ENCODE measurements at regions not wholly inside any gene's neighbourhood (a gene's known extent, or its start where the extent isn't known, plus 50 kb on each side); places are given as distances from the start of the nearest gene placed in this dataset.

GRCh38 chr14:87046960-87047359 is 946.0 kb downstream of the GALC start (continued):
- no peak for TF ChIP-seq REST (IDR thresholded peaks at IDR 0.05; ENCODE audit: unreplicated experiment)
- no peak for TF ChIP-seq EZH2phosphoT487 (IDR thresholded peaks at IDR 0.05; ENCODE audit: unreplicated experiment)
- TF ChIP-seq ETS1 (IDR thresholded peaks at IDR 0.05), result no peak
- TF ChIP-seq POLR2AphosphoS5 (IDR thresholded peaks at IDR 0.05; ENCODE audit: low read depth), result no peak
- TF ChIP-seq NANOG (IDR thresholded peaks at IDR 0.05; ENCODE audit: borderline replicate concordance), result no peak
- TF ChIP-seq EZH2 (IDR thresholded peaks at IDR 0.05; ENCODE audit: low read depth, unreplicated experiment), result no peak
- TF ChIP-seq ZNF331 (CRISPR knock-in tag; IDR thresholded peaks at IDR 0.05; ENCODE audit: low read depth), result no peak

- no peak overlapping the region for H3K4me3 Mint-ChIP-seq
- Histone ChIP-seq H3K4me3 (no peak overlapping the region), H3K9me2 (ENCODE audit: insufficient read depth) (no peaks in the 10 kb centered on the region), H2AFZ (no peak overlapping the region), H4K20me1 (replicated peaks; ENCODE audit: insufficient read depth) (no peaks in the 10 kb centered on the region), H3K36me3 (ENCODE audit: insufficient read depth) (no peaks in the 10 kb centered on the region), H3K4me1 (ENCODE audit: insufficient read depth) (no peaks in the 10 kb centered on the region), H3K27ac (ENCODE audit: low read depth) (no peak overlapping the region), H3F3A (replicated peaks; ENCODE audit: low read depth) (no peaks in the 10 kb centered on the region), H3K79me2 (replicated peaks; ENCODE audit: insufficient read depth) (no peaks in the 10 kb centered on the region), H3K4me2 (no peak overlapping the region), H3K27me3 (ENCODE audit: insufficient read depth) (no peaks in the 10 kb centered on the region)
- peaks cover 3% of the 10 kb centered on the region; the same call in 1 of the 3 replicates for H3K4me1 Mint-ChIP-seq
- no peak overlapping the region for H3K27ac Mint-ChIP-seq
- no peak for TF ChIP-seq EZH2 (IDR thresholded peaks at IDR 0.05; ENCODE audit: low read depth, unreplicated experiment)
- no peak for DNase-seq (ENCODE audit: low spot score)
- no peaks in the 10 kb centered on the region for H3K36me3 Mint-ChIP-seq (ENCODE audit: low read depth)
- no peak for ATAC-seq
- no peaks in the 10 kb centered on the region for H3K9me3 Mint-ChIP-seq
- peaks cover 1% of the 10 kb centered on the region for H3K27me3 Mint-ChIP-seq (ENCODE audit: insufficient read depth, low read depth, poor library complexity)
Measured at GRCh38 chr14:87045956-87046355, 947.0 kb downstream of the GALC start.

- no peaks in the 10 kb centered on the region for H3K27me3 ChIP-seq (ENCODE audit: insufficient read depth)
- Mint-ChIP-seq H3K27ac (no peak overlapping the region), H3K9me3 (no peaks in the 10 kb centered on the region), H3K4me3 (no peak overlapping the region), H3K27me3 (ENCODE audit: insufficient read depth, low read depth, poor library complexity) (peaks cover 1% of the 10 kb centered on the region), H3K36me3 (ENCODE audit: low read depth) (no peaks in the 10 kb centered on the region), H3K4me1 (peaks cover 3% of the 10 kb centered on the region; the same call in 1 of the 3 replicates)
- H3K4me1 ChIP-seq (ENCODE audit: insufficient read depth), result no peaks in the 10 kb centered on the region
- no peak for DNase-seq (ENCODE audit: low spot score)
- no peaks in the 10 kb centered on the region for H3K79me2 ChIP-seq (replicated peaks; ENCODE audit: insufficient read depth)
- no peak overlapping the region for H3K4me2 ChIP-seq
- peak overlapping the region; percentile 67; the same call in 1 of the 2 replicates for H2AFZ ChIP-seq
- no peaks in the 10 kb centered on the region for H3K9me2 ChIP-seq (ENCODE audit: insufficient read depth)
- TF ChIP-seq CTCF (conservative IDR thresholded peaks at IDR 0.05; ENCODE audit: low read depth in 2 of 2), result no peak
- H3K27ac ChIP-seq (ENCODE audit: low read depth), result no peak overlapping the region
- no peaks in the 10 kb centered on the region for H3K36me3 ChIP-seq (ENCODE audit: insufficient read depth)
- no peaks in the 10 kb centered on the region for H4K20me1 ChIP-seq (replicated peaks; ENCODE audit: insufficient read depth)
- H3F3A ChIP-seq (replicated peaks; ENCODE audit: low read depth), result no peaks in the 10 kb centered on the region
- ATAC-seq, result no peak
- no peak overlapping the region for H3K4me3 ChIP-seq
Measured at GRCh38 chr14:87045246-87045645, 947.7 kb downstream of the GALC start.

All from GM23338 (cell line).